Choroid plexus epithelial cell (primary cell): ENCODE measurements at regions not wholly inside any gene's neighbourhood (a gene's known extent, or its start where the extent isn't known, plus 50 kb on each side); places are given as distances from the start of the nearest gene placed in this dataset.

Experiments
- DNase-seq: peaks from one replicate; pipeline ENCODE4 v3.0.0-alpha.2; 2010; ENCODE audit warnings: low read depth
- H3K4me3 ChIP-seq: 2 replicates; pipeline ENCODE4 v1.5.1; 2011; ENCODE audit warnings: low read depth, mild to moderate bottlenecking, control low read depth, low read length, moderate library complexity
- TF ChIP-seq, protein P1 (sequence below): conservative IDR thresholded peaks from 2 replicates; pipeline ENCODE4 v1.5.1; 2011; ENCODE audit warnings: low read depth, mild to moderate bottlenecking, control low read depth, inconsistent platforms, low read length, moderate library complexity

DNA sequence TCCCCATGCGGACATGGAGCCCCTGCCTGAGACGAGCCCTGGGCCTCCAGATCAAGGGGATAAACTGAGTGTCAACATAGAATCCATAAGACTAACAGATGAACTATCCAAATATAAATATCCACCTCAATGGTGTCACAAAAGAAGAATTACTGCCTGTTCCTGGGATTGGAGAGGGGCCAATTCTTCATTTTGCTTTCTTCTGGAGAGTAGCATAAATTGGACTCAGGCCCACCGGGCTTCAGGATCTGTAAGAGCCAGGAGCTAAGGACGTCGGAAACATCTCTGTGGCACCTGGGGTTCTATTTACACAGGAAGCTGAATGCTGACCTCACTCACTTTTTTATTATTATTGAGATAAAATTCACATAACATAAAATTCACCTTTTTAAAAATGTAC lies 408.2 kb upstream of the CCDC196 start:
- H3K4me3 ChIP-seq: no peak overlapping the region
- TF ChIP-seq, protein P1, sequence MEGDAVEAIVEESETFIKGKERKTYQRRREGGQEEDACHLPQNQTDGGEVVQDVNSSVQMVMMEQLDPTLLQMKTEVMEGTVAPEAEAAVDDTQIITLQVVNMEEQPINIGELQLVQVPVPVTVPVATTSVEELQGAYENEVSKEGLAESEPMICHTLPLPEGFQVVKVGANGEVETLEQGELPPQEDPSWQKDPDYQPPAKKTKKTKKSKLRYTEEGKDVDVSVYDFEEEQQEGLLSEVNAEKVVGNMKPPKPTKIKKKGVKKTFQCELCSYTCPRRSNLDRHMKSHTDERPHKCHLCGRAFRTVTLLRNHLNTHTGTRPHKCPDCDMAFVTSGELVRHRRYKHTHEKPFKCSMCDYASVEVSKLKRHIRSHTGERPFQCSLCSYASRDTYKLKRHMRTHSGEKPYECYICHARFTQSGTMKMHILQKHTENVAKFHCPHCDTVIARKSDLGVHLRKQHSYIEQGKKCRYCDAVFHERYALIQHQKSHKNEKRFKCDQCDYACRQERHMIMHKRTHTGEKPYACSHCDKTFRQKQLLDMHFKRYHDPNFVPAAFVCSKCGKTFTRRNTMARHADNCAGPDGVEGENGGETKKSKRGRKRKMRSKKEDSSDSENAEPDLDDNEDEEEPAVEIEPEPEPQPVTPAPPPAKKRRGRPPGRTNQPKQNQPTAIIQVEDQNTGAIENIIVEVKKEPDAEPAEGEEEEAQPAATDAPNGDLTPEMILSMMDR: no peak
- DNase-seq: peak; percentile 4

DNA sequence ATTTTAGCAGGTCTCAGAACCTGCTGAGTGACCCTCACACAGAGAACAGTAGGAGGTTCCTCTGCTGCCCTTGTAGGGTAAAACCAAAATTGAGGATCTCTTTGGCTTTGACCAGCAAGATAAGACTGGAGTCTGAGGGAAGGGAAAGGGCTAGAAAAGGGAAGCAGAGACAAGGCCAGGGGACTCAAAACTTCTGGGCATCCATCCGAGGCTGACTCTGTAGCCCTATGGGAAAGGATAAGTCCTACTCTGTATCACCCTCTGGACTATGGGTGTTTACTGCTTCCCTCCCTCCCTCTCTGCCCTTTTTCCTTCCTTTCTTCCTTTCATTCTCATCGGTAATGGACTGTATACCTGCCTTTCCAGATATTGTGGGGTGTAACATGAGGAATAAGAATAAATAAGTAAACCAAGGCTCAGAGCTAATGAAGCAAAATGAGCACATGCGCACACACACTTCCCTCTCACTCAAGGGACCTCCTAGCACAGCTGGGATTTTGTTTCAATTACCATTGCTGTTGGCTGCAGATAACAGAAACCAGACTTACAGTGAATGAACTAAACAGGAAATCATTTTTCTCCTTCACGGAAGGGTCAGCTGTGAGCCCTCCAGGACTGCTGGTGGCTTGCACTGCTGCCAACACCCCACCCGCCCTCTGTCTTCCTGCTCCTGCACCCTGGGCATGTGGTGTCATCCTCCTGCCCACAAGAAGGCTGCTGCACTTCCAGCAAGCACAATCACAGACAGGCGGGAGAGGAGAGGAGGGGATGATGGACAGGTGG lies 404.4 kb upstream of the CCDC196 start:
- peak; percentile 2 for DNase-seq
- H3K4me3 ChIP-seq: no peak overlapping the region
- TF ChIP-seq, protein P1: no peak

DNA sequence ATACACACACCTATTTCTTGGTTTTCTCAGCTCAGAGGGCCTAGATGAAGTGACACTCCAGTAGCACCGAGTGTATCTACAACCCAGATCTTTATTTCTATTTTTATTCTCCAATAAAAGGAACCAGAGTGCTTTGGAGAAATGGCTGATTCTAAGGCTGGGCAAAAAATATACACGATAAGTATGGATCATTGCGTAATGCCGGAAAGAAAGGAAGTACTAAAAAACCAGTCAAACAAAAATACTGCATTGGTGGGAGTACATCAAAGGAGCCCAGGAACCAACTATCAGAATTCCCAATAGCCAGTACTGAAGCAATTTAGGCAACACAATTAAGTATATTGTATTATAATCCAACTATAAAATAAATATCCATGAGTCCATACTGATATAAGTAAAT lies 400.9 kb upstream of the CCDC196 start:
- H3K4me3 ChIP-seq: no peak overlapping the region
- TF ChIP-seq, protein P1: no peak
- no peak for DNase-seq

DNA sequence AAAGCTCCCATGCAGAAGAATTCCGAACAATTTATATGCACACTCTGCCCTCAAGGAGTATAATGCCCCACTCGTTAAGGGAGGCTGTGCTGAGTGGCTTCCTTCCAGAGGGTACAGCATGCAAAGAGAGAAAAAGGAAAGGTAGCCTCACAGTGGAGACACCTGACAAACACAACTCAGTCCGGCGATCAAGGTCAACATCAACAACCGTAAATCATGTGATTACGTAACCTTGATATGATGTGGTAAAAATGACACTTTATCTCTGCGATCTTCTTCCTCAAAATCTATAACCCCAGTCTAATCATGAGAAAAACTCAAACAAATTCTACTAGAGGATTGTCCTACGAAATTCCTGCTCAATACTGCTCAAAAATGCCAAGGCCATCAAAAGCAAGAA lies 400.5 kb upstream of the CCDC196 start:
- TF ChIP-seq, protein P1: no peak
- H3K4me3 ChIP-seq: no peak overlapping the region
- DNase-seq: no peak

DNA sequence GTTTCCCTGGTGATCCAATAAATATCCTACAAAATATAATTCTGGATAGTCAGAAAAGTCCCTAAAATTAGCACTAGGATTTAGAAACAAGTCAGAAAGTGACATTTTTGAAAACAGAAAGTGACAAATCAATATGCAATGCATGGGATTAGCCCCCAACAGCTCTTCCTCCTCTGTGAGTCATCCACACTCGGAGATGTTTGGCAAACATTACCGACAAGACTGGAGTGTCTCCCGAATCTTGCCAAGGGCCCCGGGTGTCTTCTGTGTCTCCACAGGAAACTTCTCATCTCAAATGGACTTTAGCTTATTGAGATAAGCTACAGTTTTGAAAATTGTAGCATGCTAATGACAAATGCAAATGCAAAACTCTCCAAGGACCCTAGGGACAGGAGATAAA lies 398.9 kb upstream of the CCDC196 start:
- DNase-seq: peak; percentile 10
- TF ChIP-seq, protein P1: no peak
- no peak overlapping the region for H3K4me3 ChIP-seq

DNA sequence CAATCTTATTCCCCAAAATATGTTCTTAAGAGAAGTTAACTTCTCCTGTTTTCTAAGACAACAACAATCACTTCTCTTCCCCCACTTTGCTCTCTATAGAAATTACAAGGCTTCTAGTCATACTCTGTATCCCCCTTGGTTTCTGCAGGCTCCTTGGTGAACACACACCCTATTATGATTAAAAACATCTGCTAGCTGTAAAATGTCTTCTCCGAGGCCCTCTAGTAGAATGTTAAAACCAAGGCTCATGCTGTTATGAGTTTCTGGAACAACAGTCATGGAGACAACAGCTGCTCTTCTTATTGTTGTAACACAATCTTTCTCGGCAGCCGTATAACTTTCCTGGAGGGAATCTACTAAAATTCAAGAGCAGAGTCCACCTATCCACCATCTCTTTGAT lies 397.5 kb upstream of the CCDC196 start:
- DNase-seq: no peak
- H3K4me3 ChIP-seq: no peak overlapping the region
- TF ChIP-seq, protein P1: no peak

DNA sequence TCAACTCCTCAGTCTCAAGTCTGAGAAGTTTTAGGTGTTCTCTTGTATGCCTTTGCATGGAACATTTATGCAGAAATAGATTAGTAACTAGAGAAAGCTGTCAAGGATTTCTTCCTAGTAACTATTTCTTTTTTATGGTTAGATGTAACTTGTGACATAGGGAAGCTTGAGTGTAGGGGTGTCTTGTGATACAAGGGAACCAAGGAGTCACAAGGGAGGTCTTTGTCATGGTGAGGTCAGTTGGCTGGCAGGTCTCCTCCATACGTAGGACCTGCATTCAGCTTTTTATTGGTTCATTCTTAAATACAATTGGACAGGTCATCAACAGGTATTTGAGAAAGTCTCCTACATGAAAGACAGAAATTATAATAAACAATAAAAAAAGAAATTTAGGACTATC lies 394.0 kb upstream of the CCDC196 start:
- H3K4me3 ChIP-seq: no peak overlapping the region
- no peak for DNase-seq
- TF ChIP-seq, protein P1: no peak
